PC-3 (cell line): ENCODE measurements at regions not wholly inside any gene's neighbourhood (a gene's known extent, or its start where the extent isn't known, plus 50 kb on each side); places are given as distances from the start of the nearest gene placed in this dataset.

Experiments used
- ATAC-seq: fragments of 200-7000 bp; cut with Tn5 transposase; 2 replicates; pipeline ENCODE4 v1.9.1; 2020; ENCODE audit warnings: mild to moderate bottlenecking, moderate library complexity
- BruUV-seq: library from RNA; stranded (reverse); fragments of 400-500 nt; replicated peaks from 2 replicates; lab custom pipeline; 2021; lab: Mats Ljungman, UMichigan
- CTCF ChIA-PET: fragments of 300-600 bp; sonication (Branson Sonifier 250); formaldehyde crosslinking; loops from one replicate; lab custom pipeline; 2022; ENCODE audit warnings: antibody characterized with exemption; lab: Charles Lee
- POLR2A ChIA-PET: fragments of 300-600 bp; sonication (Branson Sonifier 250); formaldehyde crosslinking; loops from one replicate; lab custom pipeline; 2022; ENCODE audit warnings: antibody characterized with exemption; ENCODE audit not compliant: unreplicated experiment; lab: Charles Lee
- DNase-seq: peaks from one replicate; pipeline ENCODE4 v3.0.0-alpha.2; 2015
- H2AFZ ChIP-seq: fragments of 300-600 bp; sonication (generic); 2 replicates; pipeline ENCODE4 v1.6.0; 2016; ENCODE audit warnings: antibody characterized with exemption, low read length
- H3F3A ChIP-seq: fragments of 300-600 bp; sonication (generic); one replicate; pipeline ENCODE4 v1.6.0; 2017; ENCODE audit warnings: antibody characterized with exemption, low read length, control low read depth, mild to moderate bottlenecking; ENCODE audit not compliant: unreplicated experiment
- H3K27ac ChIP-seq: fragments of 300-600 bp; sonication (generic); 2 replicates; pipeline ENCODE4 v1.5.1; 2016; ENCODE audit warnings: mild to moderate bottlenecking, low read length
- H3K27me3 ChIP-seq: fragments of 300-600 bp; sonication (generic); 2 replicates; pipeline ENCODE4 v1.6.1; 2016; ENCODE audit warnings: low read length, mixed read lengths
- H3K36me3 ChIP-seq: fragments of 300-600 bp; sonication (generic); 2 replicates; pipeline ENCODE4 v1.6.1; 2016; ENCODE audit warnings: low read depth, mixed run types, low read length, mixed read lengths
- H3K4me1 ChIP-seq: fragments of 300-600 bp; sonication (generic); 2 replicates; pipeline ENCODE4 v1.5.1; 2016; ENCODE audit warnings: low read length; ENCODE audit not compliant: insufficient read depth
- H3K4me2 ChIP-seq: fragments of 300-600 bp; sonication (generic); 2 replicates; pipeline ENCODE4 v1.6.0; 2016; ENCODE audit warnings: low read length
- H3K4me3 ChIP-seq: fragments of 300-600 bp; sonication (generic); 2 replicates; pipeline ENCODE4 v1.5.1; 2016; ENCODE audit warnings: mild to moderate bottlenecking, low read length, mixed read lengths
- H3K79me2 ChIP-seq: fragments of 300-600 bp; sonication (generic); 2 replicates; pipeline ENCODE4 v1.6.1; 2017; ENCODE audit warnings: low read length, mixed read lengths
- H3K9ac ChIP-seq: fragments of 300-600 bp; sonication (generic); 2 replicates; pipeline ENCODE4 v1.6.0; 2016; ENCODE audit warnings: mild to moderate bottlenecking, low read length
- H3K9me2 ChIP-seq: fragments of 300-600 bp; sonication (generic); replicated peaks from 2 replicates; pipeline ENCODE4 v1.6.1; 2016; ENCODE audit warnings: mixed run types, low read length, mixed read lengths
- H3K9me3 ChIP-seq: fragments of 300-600 bp; sonication (generic); 2 replicates; pipeline ENCODE4 v1.6.1; 2016; ENCODE audit warnings: low read length, mixed read lengths
- H4K20me1 ChIP-seq: fragments of 300-600 bp; sonication (generic); 2 replicates; pipeline ENCODE4 v1.6.1; 2016; ENCODE audit warnings: low read length, mixed read lengths
- EZH2 ChIP-seq: fragments of 300-600 bp; sonication (generic); IDR thresholded peaks from one replicate; pipeline ENCODE4 v1.6.1; 2017; ENCODE audit warnings: antibody characterized with exemption, mild to moderate bottlenecking, low read length; ENCODE audit not compliant: unreplicated experiment
- EZH2phosphoT487 ChIP-seq: fragments of 300-600 bp; sonication (generic); IDR thresholded peaks from 2 replicates; pipeline ENCODE4 v1.6.1; 2018; ENCODE audit warnings: mild to moderate bottlenecking, antibody characterized with exemption, low read length, borderline replicate concordance
- intact Hi-C: fragments of 100-400 bp; cut with micrococcal nuclease; formaldehyde crosslinking; loops from 2 replicates; pipeline ENCODE4 v1.9.0; 2023
- TF ChIP-seq, protein P1 (sequence below): fragments of 300-600 bp; sonication (generic); conservative IDR thresholded peaks from 2 replicates; pipeline ENCODE4 v1.5.1; 2017; ENCODE audit warnings: antibody characterized with exemption, low read depth, mild to moderate bottlenecking, low read length

DNA sequence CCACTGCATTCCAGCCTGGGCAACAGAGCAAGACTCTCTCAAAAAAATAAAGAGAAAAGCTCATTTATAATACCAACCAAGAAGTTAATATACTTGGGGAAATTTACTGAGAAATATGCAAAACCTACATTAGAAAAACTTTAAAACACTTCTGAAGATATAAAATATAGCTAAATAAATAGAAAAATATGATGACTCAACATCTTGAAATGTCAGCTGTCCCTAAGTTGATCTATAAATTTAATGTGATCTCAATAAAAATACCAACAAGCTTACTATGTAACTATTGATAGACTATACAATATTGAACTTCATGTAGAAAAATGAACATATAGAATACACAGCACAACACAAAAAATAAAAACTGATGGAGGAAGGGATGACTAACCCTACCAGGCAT, 87.5 kb upstream of the INTU start:
- no TSS peak for BruUV-seq
- H3K79me2 ChIP-seq: no peaks in the 10 kb centered on the region
- TF ChIP-seq, protein P1, sequence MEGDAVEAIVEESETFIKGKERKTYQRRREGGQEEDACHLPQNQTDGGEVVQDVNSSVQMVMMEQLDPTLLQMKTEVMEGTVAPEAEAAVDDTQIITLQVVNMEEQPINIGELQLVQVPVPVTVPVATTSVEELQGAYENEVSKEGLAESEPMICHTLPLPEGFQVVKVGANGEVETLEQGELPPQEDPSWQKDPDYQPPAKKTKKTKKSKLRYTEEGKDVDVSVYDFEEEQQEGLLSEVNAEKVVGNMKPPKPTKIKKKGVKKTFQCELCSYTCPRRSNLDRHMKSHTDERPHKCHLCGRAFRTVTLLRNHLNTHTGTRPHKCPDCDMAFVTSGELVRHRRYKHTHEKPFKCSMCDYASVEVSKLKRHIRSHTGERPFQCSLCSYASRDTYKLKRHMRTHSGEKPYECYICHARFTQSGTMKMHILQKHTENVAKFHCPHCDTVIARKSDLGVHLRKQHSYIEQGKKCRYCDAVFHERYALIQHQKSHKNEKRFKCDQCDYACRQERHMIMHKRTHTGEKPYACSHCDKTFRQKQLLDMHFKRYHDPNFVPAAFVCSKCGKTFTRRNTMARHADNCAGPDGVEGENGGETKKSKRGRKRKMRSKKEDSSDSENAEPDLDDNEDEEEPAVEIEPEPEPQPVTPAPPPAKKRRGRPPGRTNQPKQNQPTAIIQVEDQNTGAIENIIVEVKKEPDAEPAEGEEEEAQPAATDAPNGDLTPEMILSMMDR: no peak
- ChIA-PET POLR2A (no interaction called here), CTCF (interaction anchor here (1.1 kb wide), 1 partner anchor 42 kb away, joined by 8 read pairs; no protein-coding TSS in a partner anchor)
- H3K9me2 ChIP-seq: no peaks in the 10 kb centered on the region
- no peaks in the 10 kb centered on the region for H3K27me3 ChIP-seq
- peak overlapping the region; percentile 36 for H3K4me2 ChIP-seq
- H3K4me3 ChIP-seq: no peak overlapping the region
- no peak overlapping the region for H2AFZ ChIP-seq
- H3F3A ChIP-seq: no peaks in the 10 kb centered on the region
- no peak overlapping the region for H3K9ac ChIP-seq
- H4K20me1 ChIP-seq: no peaks in the 10 kb centered on the region
- no peaks in the 10 kb centered on the region for H3K36me3 ChIP-seq
- no peaks in the 10 kb centered on the region for H3K9me3 ChIP-seq
- ATAC-seq: peak; percentile 62
- DNase-seq: peak; percentile 32
- H3K4me1 ChIP-seq: peaks cover 12% of the 10 kb centered on the region; the same call in 1 of the 2 replicates
- intact Hi-C loops: no loop called here
- no peak overlapping the region for H3K27ac ChIP-seq

DNA sequence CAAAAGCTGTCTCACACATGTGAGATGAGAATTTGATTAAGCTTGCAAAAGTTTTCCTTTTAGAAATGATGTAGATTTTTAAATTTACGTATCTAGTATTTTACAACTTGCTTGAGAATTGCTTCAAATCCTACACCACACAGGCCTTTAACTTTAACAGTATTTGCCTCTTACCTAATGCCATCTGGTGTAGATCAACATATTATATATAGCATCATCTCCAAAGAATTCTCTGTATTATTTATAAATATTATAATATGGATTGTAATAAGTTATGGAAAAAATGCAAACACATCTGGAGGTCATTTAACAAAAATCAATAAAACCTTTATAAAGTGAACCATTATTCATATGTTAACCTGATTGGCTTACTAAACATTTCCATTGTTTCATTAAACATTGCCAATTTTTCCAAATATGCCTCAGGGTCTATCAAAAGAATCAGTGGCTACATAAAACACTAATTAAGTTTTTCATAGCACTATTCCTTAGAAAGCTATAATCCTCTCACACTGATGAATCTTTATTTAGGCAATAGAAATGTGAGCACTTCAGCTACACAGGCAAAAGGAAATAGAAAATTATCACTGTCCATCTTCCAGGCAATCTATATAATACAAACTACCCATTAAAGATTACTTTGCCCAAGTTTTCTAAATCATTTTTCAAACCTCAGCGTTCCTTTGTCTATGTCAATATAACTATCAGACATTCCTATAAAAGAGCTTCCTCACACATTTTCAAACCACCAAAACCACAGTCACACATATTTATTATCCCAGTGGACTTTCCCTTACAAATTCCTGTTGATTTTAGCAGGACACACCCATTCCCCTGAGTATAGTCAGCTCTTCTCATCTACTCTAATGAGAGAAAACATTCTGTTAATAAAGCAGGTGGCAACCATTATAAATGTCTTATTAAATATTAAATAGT, 83.5 kb upstream of the INTU start:
- no peaks in the 10 kb centered on the region for H4K20me1 ChIP-seq
- intact Hi-C loops: loop anchor here (1.0 kb wide), 1 partner anchor 38 kb away; no protein-coding TSS in a partner anchor
- ChIA-PET POLR2A (interaction anchor here (0.5 to 0.6 kb wide), 2 partner anchors 37 to 200 kb away, joined by 3 to 5 read pairs; no protein-coding TSS in a partner anchor), CTCF (interaction anchor here (0.8 to 0.9 kb wide), 2 partner anchors 8 to 38 kb away, joined by 3 to 7 read pairs; no protein-coding TSS in a partner anchor)
- no peak overlapping the region for H3K4me2 ChIP-seq
- peaks cover 12% of the 10 kb centered on the region; the same call in 1 of the 2 replicates for H3K4me1 ChIP-seq
- H3K27me3 ChIP-seq: no peaks in the 10 kb centered on the region
- TF ChIP-seq EZH2 (no peak), EZH2phosphoT487 (no peak)
- TF ChIP-seq, protein P1: no peak
- no peaks in the 10 kb centered on the region for H3K9me3 ChIP-seq
- H2AFZ ChIP-seq: no peak overlapping the region
- H3K36me3 ChIP-seq: no peaks in the 10 kb centered on the region
- H3K79me2 ChIP-seq: no peaks in the 10 kb centered on the region
- no peak overlapping the region for H3K27ac ChIP-seq
- H3K9ac ChIP-seq: no peak overlapping the region
- no TSS peak for BruUV-seq
- H3K4me3 ChIP-seq: no peak overlapping the region
- DNase-seq (peak; percentile 39), ATAC-seq (peak; percentile 67)
- no peaks in the 10 kb centered on the region for H3F3A ChIP-seq
- no peaks in the 10 kb centered on the region for H3K9me2 ChIP-seq

DNA sequence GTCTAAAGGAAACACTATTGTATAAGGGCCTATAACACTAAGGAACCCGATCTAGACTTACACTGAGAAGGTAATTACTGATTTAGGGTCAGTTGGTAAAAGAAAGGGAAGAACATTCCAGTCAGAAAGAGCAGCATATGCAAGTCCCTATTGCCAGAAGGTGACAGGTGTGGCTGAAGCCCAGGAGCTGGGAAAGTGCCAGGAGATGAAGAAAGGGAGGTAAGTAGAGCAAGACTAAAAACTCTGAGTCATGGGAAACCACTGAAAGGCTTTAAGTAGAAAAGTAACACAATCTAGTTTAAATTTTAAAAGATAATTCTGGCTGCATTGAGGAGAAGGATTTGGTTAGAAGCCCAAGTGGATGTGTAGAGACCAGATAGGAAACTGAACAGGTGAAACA, 77.7 kb upstream of the INTU start:
- H3K79me2 ChIP-seq: no peaks in the 10 kb centered on the region
- no peak overlapping the region for H2AFZ ChIP-seq
- H4K20me1 ChIP-seq: no peaks in the 10 kb centered on the region
- H3F3A ChIP-seq: no peaks in the 10 kb centered on the region
- TF ChIP-seq, protein P1: no peak
- no peak for TF ChIP-seq EZH2
- TF ChIP-seq EZH2phosphoT487: no peak
- ATAC-seq (no peak), DNase-seq (no peak)
- H3K4me2 ChIP-seq: no peak overlapping the region
- H3K9ac ChIP-seq: no peak overlapping the region
- ChIA-PET CTCF (no interaction called here), POLR2A (no interaction called here)
- H3K9me2 ChIP-seq: no peaks in the 10 kb centered on the region
- no peaks in the 10 kb centered on the region for H3K27me3 ChIP-seq
- no TSS peak for BruUV-seq
- no peak overlapping the region for H3K27ac ChIP-seq
- H3K9me3 ChIP-seq: no peaks in the 10 kb centered on the region
- H3K4me3 ChIP-seq: no peak overlapping the region
- no peaks in the 10 kb centered on the region for H3K4me1 ChIP-seq
- H3K36me3 ChIP-seq: no peaks in the 10 kb centered on the region
- intact Hi-C loops: no loop called here
